NT2/D1 (cell line): ENCODE measurements at regions not wholly inside any gene's neighbourhood (a gene's known extent, or its start where the extent isn't known, plus 50 kb on each side); places are given as distances from the start of the nearest gene placed in this dataset.

Experiments
- SUZ12 ChIP-seq: IDR thresholded peaks from 2 replicates; pipeline ENCODE4 v1.6.1; 2011; ENCODE audit not compliant: insufficient read length, insufficient read depth; ENCODE audit errors: extremely low read depth
- ZNF274 ChIP-seq: IDR thresholded peaks from 2 replicates; pipeline ENCODE4 v1.6.1; 2011; ENCODE audit warnings: mild to moderate bottlenecking, low read depth, low read length

GRCh38 chr2:241989074-241989473, 119.5 kb downstream of the RTP5 start:
- no peak for TF ChIP-seq SUZ12
- TF ChIP-seq ZNF274 = no peak
